ENCODE measurements at regions not wholly inside any gene's neighbourhood (a gene's known extent, or its start where the extent isn't known, plus 50 kb on each side); places are given as distances from the start of the nearest gene placed in this dataset.

DNA sequence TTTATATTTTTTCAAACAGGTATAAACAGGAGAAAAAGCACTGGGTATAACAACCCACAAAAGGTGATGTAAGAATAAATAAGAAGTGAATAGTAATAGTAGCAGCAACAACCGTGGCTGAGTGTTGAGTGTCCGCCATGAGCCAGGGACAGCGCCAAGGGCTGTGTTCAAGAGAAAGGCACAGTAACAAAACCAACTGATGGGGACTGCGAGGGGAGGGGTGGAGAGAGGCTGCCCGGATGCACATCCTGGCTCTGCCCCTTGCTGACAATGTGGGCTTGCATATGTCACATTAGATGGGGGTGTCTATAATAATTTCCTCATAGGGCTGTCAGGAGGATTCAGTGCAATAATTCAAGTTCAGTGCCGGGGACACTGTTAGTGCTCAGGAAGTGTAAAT lies 912.4 kb downstream of the VRK1 start:
- Histone ChIP-seq H3K9ac (no peak overlapping the region), H3K27ac (ENCODE audit: low read depth in 2 of 2, low read length in 1 of 2) (no peak overlapping the region), H3K36me3 (replicated peaks in 1 of 2; ENCODE audit: control insufficient read depth in 1 of 2, insufficient read depth in 2 of 2, low read length in 1 of 2) (no peaks in the 10 kb centered on the region), H3F3A (replicated peaks; ENCODE audit: insufficient read depth) (no peaks in the 10 kb centered on the region), H3K9me3 (no peaks in the 10 kb centered on the region), H4K20me1 (ENCODE audit: insufficient read depth) (no peaks in the 10 kb centered on the region), H3K4me1 (ENCODE audit: control insufficient read depth in 1 of 2, insufficient read depth in 2 of 2, low read depth in 1 of 2, low read length in 1 of 2) (no peaks in the 10 kb centered on the region), H3K4me3 (ENCODE audit: low read depth in 2 of 2, low read length in 1 of 2) (no peak overlapping the region), H2AFZ (ENCODE audit: low read depth) (no peak overlapping the region), H3K79me2 (ENCODE audit: insufficient read depth) (no peaks in the 10 kb centered on the region), H3K9me2 (no peaks in the 10 kb centered on the region), H3K27me3 (ENCODE audit: insufficient read depth) (no peaks in the 10 kb centered on the region), H3K4me2 (no peak overlapping the region)
- ChIA-PET POLR2A (no interaction called here), CTCF (no interaction called here)
- 3% methylated on average over 6 of the region's 6 CpGs for WGBS (ENCODE audit: low lambda C conversion rate)
- TF ChIP-seq RAD21 (IDR thresholded peaks at IDR 0.05; ENCODE audit: low read length) (no peak), USF2 (IDR thresholded peaks at IDR 0.05; ENCODE audit: borderline replicate concordance, low read depth, low read length) (no peak), SMC3 (IDR thresholded peaks at IDR 0.05; ENCODE audit: low read depth, low read length) (no peak), RXRA (IDR thresholded peaks at IDR 0.05; ENCODE audit: borderline replicate concordance, low read depth) (no peak), FOXM1 (IDR thresholded peaks at IDR 0.05; ENCODE audit: low read depth) (no peak), CHD2 (IDR thresholded peaks at IDR 0.05; ENCODE audit: low read length, partially characterized antibody) (no peak), FOXJ3 (CRISPR knock-in tag; IDR thresholded peaks at IDR 0.05) (no peak), MEF2A (IDR thresholded peaks at IDR 0.05; ENCODE audit: borderline replicate concordance, low read depth) (no peak), FOSL2 (IDR thresholded peaks at IDR 0.05; ENCODE audit: borderline replicate concordance, low read depth) (no peak), MXI1 (IDR thresholded peaks at IDR 0.05; ENCODE audit: low read depth, low read length) (no peak)
- no peak for DNase-seq

- H3K4me3 ChIP-seq (ENCODE audit: low read depth in 2 of 2, low read length in 1 of 2): no peak overlapping the region
- no peaks in the 10 kb centered on the region for H3F3A ChIP-seq (replicated peaks; ENCODE audit: insufficient read depth)
- H3K9me3 ChIP-seq: no peaks in the 10 kb centered on the region
- no peak overlapping the region for H3K27ac ChIP-seq (ENCODE audit: low read depth in 2 of 2, low read length in 1 of 2)
- no peaks in the 10 kb centered on the region for H3K27me3 ChIP-seq (ENCODE audit: insufficient read depth)
- H4K20me1 ChIP-seq (ENCODE audit: insufficient read depth): no peaks in the 10 kb centered on the region
- TF ChIP-seq GABPA (IDR thresholded peaks at IDR 0.05; ENCODE audit: low read depth) (no peak), EP300 (IDR thresholded peaks at IDR 0.05; ENCODE audit: borderline replicate concordance in 1 of 2, low read depth in 1 of 2, low read length in 1 of 2) (no peak)
- H3K4me2 ChIP-seq: no peak overlapping the region
- ChIA-PET POLR2A (no interaction called here), CTCF (no interaction called here)
- H2AFZ ChIP-seq (ENCODE audit: low read depth): no peak overlapping the region
- no peak for DNase-seq
- WGBS (ENCODE audit: low lambda C conversion rate): 9% methylated on average over 2 of the region's 2 CpGs
- no peaks in the 10 kb centered on the region for H3K36me3 ChIP-seq (replicated peaks in 1 of 2; ENCODE audit: control insufficient read depth in 1 of 2, insufficient read depth in 2 of 2, low read length in 1 of 2)
- H3K9me2 ChIP-seq: no peaks in the 10 kb centered on the region
- no peaks in the 10 kb centered on the region for H3K79me2 ChIP-seq (ENCODE audit: insufficient read depth)
- H3K4me1 ChIP-seq (ENCODE audit: control insufficient read depth in 1 of 2, insufficient read depth in 2 of 2, low read depth in 1 of 2, low read length in 1 of 2): no peaks in the 10 kb centered on the region
- no peak overlapping the region for H3K9ac ChIP-seq
Measured at GRCh38 chr14:97710726-97711125, 913.5 kb downstream of the VRK1 start.

DNA sequence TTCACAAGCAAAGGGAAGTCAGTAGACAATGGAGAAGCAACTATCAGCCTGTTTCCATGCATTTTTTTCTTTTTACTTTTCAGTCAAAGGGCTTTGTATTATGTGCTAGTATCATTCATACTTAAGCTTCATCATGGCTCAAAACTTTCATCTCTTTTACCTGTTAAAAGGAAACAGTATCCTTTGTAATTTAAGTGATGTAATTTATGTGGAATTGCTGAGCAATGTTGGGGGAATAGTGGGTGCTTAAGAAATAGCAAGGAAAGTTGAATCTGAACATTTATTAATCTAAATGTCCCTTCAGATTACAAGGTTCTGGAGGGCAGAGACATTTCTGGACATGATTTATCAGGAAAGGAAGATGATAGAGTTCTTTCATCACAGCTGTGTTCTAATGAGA lies 915.3 kb downstream of the VRK1 start:
- Histone ChIP-seq H3K9me3 (no peaks in the 10 kb centered on the region), H3K4me2 (no peak overlapping the region), H3K4me3 (ENCODE audit: low read depth in 2 of 2, low read length in 1 of 2) (no peak overlapping the region), H2AFZ (ENCODE audit: low read depth) (no peak overlapping the region), H3K27ac (ENCODE audit: low read depth in 2 of 2, low read length in 1 of 2) (no peak overlapping the region), H3K79me2 (ENCODE audit: insufficient read depth) (no peaks in the 10 kb centered on the region), H3K36me3 (replicated peaks in 1 of 2; ENCODE audit: control insufficient read depth in 1 of 2, insufficient read depth in 2 of 2, low read length in 1 of 2) (no peaks in the 10 kb centered on the region), H3K27me3 (ENCODE audit: insufficient read depth) (no peaks in the 10 kb centered on the region), H4K20me1 (ENCODE audit: insufficient read depth) (no peaks in the 10 kb centered on the region), H3K4me1 (ENCODE audit: control insufficient read depth in 1 of 2, insufficient read depth in 2 of 2, low read depth in 1 of 2, low read length in 1 of 2) (no peaks in the 10 kb centered on the region), H3F3A (replicated peaks; ENCODE audit: insufficient read depth) (no peaks in the 10 kb centered on the region), H3K9me2 (no peaks in the 10 kb centered on the region), H3K9ac (no peak overlapping the region)
- TF ChIP-seq, protein P1, sequence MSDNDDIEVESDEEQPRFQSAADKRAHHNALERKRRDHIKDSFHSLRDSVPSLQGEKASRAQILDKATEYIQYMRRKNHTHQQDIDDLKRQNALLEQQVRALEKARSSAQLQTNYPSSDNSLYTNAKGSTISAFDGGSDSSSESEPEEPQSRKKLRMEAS (IDR thresholded peaks at IDR 0.05; ENCODE audit: low read depth): no peak
- TF ChIP-seq POLR2AphosphoS5 (IDR thresholded peaks at IDR 0.05; ENCODE audit: low read depth, low read length) (no peak), RCOR1 (IDR thresholded peaks at IDR 0.05; ENCODE audit: low read length) (no peak), FOSL2 (IDR thresholded peaks at IDR 0.05; ENCODE audit: borderline replicate concordance, low read depth) (no peak), JUND (IDR thresholded peaks at IDR 0.05) (no peak), SIN3A (IDR thresholded peaks at IDR 0.05; ENCODE audit: borderline replicate concordance, low read depth, low read length) (no peak)
- TF ChIP-seq, protein P2, sequence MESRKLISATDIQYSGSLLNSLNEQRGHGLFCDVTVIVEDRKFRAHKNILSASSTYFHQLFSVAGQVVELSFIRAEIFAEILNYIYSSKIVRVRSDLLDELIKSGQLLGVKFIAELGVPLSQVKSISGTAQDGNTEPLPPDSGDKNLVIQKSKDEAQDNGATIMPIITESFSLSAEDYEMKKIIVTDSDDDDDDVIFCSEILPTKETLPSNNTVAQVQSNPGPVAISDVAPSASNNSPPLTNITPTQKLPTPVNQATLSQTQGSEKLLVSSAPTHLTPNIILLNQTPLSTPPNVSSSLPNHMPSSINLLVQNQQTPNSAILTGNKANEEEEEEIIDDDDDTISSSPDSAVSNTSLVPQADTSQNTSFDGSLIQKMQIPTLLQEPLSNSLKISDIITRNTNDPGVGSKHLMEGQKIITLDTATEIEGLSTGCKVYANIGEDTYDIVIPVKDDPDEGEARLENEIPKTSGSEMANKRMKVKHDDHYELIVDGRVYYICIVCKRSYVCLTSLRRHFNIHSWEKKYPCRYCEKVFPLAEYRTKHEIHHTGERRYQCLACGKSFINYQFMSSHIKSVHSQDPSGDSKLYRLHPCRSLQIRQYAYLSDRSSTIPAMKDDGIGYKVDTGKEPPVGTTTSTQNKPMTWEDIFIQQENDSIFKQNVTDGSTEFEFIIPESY (IDR thresholded peaks at IDR 0.05; ENCODE audit: borderline replicate concordance, low read depth): no peak
- ChIA-PET CTCF (no interaction called here), POLR2A (no interaction called here)
- DNase-seq: no peak

Data from SK-N-SH (cell line).